HFFc6 (cell line): ENCODE measurements at regions not wholly inside any gene's neighbourhood (a gene's known extent, or its start where the extent isn't known, plus 50 kb on each side); places are given as distances from the start of the nearest gene placed in this dataset.

Experiments used
- DNase-seq: peaks from one replicate; pipeline ENCODE4 v3.0.0-alpha.2; 2018
- H3K27ac Mint-ChIP-seq: 2 replicates; pipeline ENCODE4 v1.8.0; 2020; ENCODE audit warnings: mild to moderate bottlenecking, mixed read lengths
- H3K27me3 Mint-ChIP-seq: 2 replicates; pipeline ENCODE4 v1.8.0; 2021; ENCODE audit warnings: mild to moderate bottlenecking, moderate library complexity, mixed read lengths; ENCODE audit not compliant: insufficient read depth
- H3K36me3 Mint-ChIP-seq: 2 replicates; pipeline ENCODE4 v1.8.0; 2021; ENCODE audit warnings: low read depth, mixed read lengths
- H3K4me1 Mint-ChIP-seq: 2 replicates; pipeline ENCODE4 v1.8.0; 2020; ENCODE audit warnings: low read depth, mixed read lengths
- H3K4me3 Mint-ChIP-seq: 2 replicates; pipeline ENCODE4 v1.8.0; 2020; ENCODE audit warnings: mild to moderate bottlenecking, moderate library complexity, mixed read lengths
- H3K9me3 Mint-ChIP-seq: 2 replicates; pipeline ENCODE4 v1.8.0; 2020; ENCODE audit warnings: mild to moderate bottlenecking, mixed read lengths
- CTCF ChIP-seq: fragments of 200-600 bp; sonication (generic); IDR thresholded peaks from 2 replicates; pipeline ENCODE4 v1.5.0; 2021; ENCODE audit warnings: antibody characterized with exemption, mild to moderate bottlenecking

- no peaks in the 10 kb centered on the region for H3K9me3 Mint-ChIP-seq
- no peak for DNase-seq
- H3K4me3 Mint-ChIP-seq = no peak overlapping the region
- no peaks in the 10 kb centered on the region for H3K36me3 Mint-ChIP-seq
- H3K27me3 Mint-ChIP-seq = peaks cover 2% of the 10 kb centered on the region; the same call in 1 of the 2 replicates
- H3K4me1 Mint-ChIP-seq = no peaks in the 10 kb centered on the region
- no peak for TF ChIP-seq CTCF
- no peak overlapping the region for H3K27ac Mint-ChIP-seq
Observed at GRCh38 chr15:95912728-95913127, 417.8 kb upstream of the NR2F2 start.

- Mint-ChIP-seq H3K9me3 (no peaks in the 10 kb centered on the region), H3K4me3 (no peak overlapping the region), H3K27ac (no peak overlapping the region), H3K36me3 (no peaks in the 10 kb centered on the region), H3K27me3 (0 out of 2 replicates have a peak, but pooled peaks cover under 1% of the 10 kb centered on the region), H3K4me1 (no peaks in the 10 kb centered on the region)
- no peak for DNase-seq
- no peak for TF ChIP-seq CTCF
Observed at GRCh38 chr15:95916568-95916967, 413.9 kb upstream of the NR2F2 start.

- Mint-ChIP-seq H3K27me3 (peaks cover 3% of the 10 kb centered on the region; the same call in 1 of the 2 replicates), H3K4me1 (no peaks in the 10 kb centered on the region), H3K9me3 (no peaks in the 10 kb centered on the region), H3K4me3 (no peak overlapping the region), H3K36me3 (no peaks in the 10 kb centered on the region), H3K27ac (no peak overlapping the region)
- TF ChIP-seq CTCF = no peak
- DNase-seq = no peak
Observed at GRCh38 chr15:95918525-95918924, 412.0 kb upstream of the NR2F2 start.

- H3K4me1 Mint-ChIP-seq = no peaks in the 10 kb centered on the region
- H3K4me3 Mint-ChIP-seq = no peak overlapping the region
- TF ChIP-seq CTCF = no peak
- no peaks in the 10 kb centered on the region for H3K9me3 Mint-ChIP-seq
- H3K27me3 Mint-ChIP-seq = peaks cover 5% of the 10 kb centered on the region; the same call in 1 of the 2 replicates
- H3K27ac Mint-ChIP-seq = no peak overlapping the region
- H3K36me3 Mint-ChIP-seq = no peaks in the 10 kb centered on the region
- DNase-seq = no peak
Observed at GRCh38 chr15:95919460-95919859, 411.0 kb upstream of the NR2F2 start.

- Mint-ChIP-seq H3K36me3 (no peaks in the 10 kb centered on the region), H3K27ac (no peak overlapping the region), H3K27me3 (peaks cover 6% of the 10 kb centered on the region; the same call in 1 of the 2 replicates), H3K4me1 (no peaks in the 10 kb centered on the region), H3K9me3 (no peaks in the 10 kb centered on the region), H3K4me3 (no peak overlapping the region)
- TF ChIP-seq CTCF = no peak
- DNase-seq = no peak
Observed at GRCh38 chr15:95921404-95921803, 409.1 kb upstream of the NR2F2 start.

GRCh38 chr15:95922431-95922830 lies 408.1 kb upstream of the NR2F2 start:
- Mint-ChIP-seq H3K9me3 (no peaks in the 10 kb centered on the region), H3K27me3 (peaks cover 6% of the 10 kb centered on the region; the same call in 1 of the 2 replicates), H3K36me3 (no peaks in the 10 kb centered on the region), H3K4me1 (no peaks in the 10 kb centered on the region), H3K4me3 (no peak overlapping the region), H3K27ac (no peak overlapping the region)
- TF ChIP-seq CTCF = no peak
- DNase-seq = no peak
